ENCODE measurements at regions not wholly inside any gene's neighbourhood (a gene's known extent, or its start where the extent isn't known, plus 50 kb on each side); places are given as distances from the start of the nearest gene placed in this dataset.

GRCh38 chr7:95693551-95694333 lies 78.6 kb upstream of the DYNC1I1 start:
- no peak overlapping the region for H3K4me3 ChIP-seq (ENCODE audit: low read depth, low read length)
- no peak for TF ChIP-seq CTCF (IDR thresholded peaks at IDR 0.05; ENCODE audit: insufficient read depth, low read depth, low read length)
- DNase-seq (ENCODE audit: low read depth) = peak; percentile 25

GRCh38 chr7:95691464-95691863 lies 80.9 kb upstream of the DYNC1I1 start:
- no peak overlapping the region for H3K4me3 ChIP-seq (ENCODE audit: low read depth, low read length)
- no peak for DNase-seq (ENCODE audit: low read depth)
- no peak for TF ChIP-seq CTCF (IDR thresholded peaks at IDR 0.05; ENCODE audit: insufficient read depth, low read depth, low read length)

GRCh38 chr7:95690367-95690947 lies 81.9 kb upstream of the DYNC1I1 start:
- peak; percentile 49 for DNase-seq (ENCODE audit: low read depth)
- TF ChIP-seq CTCF (IDR thresholded peaks at IDR 0.05; ENCODE audit: insufficient read depth, low read depth, low read length) = peak; percentile 66
- H3K4me3 ChIP-seq (ENCODE audit: low read depth, low read length) = no peak overlapping the region

GRCh38 chr7:95688931-95689495 lies 83.3 kb upstream of the DYNC1I1 start:
- H3K4me3 ChIP-seq (ENCODE audit: low read depth, low read length) = no peak overlapping the region
- TF ChIP-seq CTCF (IDR thresholded peaks at IDR 0.05; ENCODE audit: insufficient read depth, low read depth, low read length) = no peak
- DNase-seq (ENCODE audit: low read depth) = no peak

GRCh38 chr7:95687759-95688343 lies 84.5 kb upstream of the DYNC1I1 start:
- DNase-seq (ENCODE audit: low read depth) = peak; percentile 41

GRCh38 chr7:95686109-95686508 lies 86.2 kb upstream of the DYNC1I1 start:
- peak; percentile 65 for DNase-seq (ENCODE audit: low read depth)
- peak; percentile 45 for TF ChIP-seq CTCF (IDR thresholded peaks at IDR 0.05; ENCODE audit: insufficient read depth, low read depth, low read length)
- H3K4me3 ChIP-seq (ENCODE audit: low read depth, low read length) = no peak overlapping the region

More at GRCh38 chr7:95687759-95688343, 84.5 kb upstream of the DYNC1I1 start:
- no peak overlapping the region for H3K4me3 ChIP-seq (ENCODE audit: low read depth, low read length)
- peak; percentile 55 for TF ChIP-seq CTCF (IDR thresholded peaks at IDR 0.05; ENCODE audit: insufficient read depth, low read depth, low read length)
